ENCODE measurements at regions not wholly inside any gene's neighbourhood (a gene's known extent, or its start where the extent isn't known, plus 50 kb on each side); places are given as distances from the start of the nearest gene placed in this dataset.

DNA sequence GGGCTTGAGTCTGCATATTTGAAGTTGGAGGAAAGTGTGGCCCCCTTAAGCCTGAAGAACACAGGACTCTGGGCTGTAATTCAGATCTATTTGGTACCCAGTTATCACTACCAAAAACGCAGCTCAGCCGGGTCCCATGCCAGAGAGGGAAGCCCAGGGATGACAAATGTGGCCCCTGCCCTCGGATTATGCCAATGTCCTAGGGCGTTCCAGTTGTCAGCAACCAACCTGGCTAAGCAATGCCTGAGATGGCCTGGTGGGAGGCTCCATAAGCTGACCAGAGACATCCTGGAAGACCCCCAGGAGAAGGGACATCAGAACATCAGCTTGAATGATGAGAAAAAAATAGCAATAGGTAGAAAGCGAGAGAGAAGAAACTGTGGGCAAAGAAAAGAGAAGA, 79.6 kb upstream of the UQCRFS1 start:
- no peak for DNase-seq (ENCODE audit: low spot score)

DNA sequence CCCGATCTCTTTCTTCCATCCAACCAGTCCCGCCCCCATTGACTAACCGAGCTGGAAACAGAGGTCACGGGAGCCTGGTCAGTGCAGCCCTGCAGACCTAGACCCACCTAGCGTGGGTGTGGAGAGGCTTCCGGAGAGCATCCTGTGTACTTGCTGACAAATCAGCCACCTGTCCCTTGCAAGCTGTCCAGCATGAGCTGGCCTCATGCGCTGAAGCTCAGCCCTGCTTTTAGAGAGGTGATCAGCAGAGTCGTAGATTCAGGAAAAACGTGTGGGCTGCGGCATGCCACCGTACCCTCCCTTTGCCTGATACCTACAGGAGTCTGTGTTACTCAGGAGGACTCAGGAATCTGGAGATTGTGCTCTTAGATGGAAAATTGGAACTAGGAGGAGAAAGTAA, 80.3 kb upstream of the UQCRFS1 start:
- DNase-seq (ENCODE audit: low spot score) = no peak

DNA sequence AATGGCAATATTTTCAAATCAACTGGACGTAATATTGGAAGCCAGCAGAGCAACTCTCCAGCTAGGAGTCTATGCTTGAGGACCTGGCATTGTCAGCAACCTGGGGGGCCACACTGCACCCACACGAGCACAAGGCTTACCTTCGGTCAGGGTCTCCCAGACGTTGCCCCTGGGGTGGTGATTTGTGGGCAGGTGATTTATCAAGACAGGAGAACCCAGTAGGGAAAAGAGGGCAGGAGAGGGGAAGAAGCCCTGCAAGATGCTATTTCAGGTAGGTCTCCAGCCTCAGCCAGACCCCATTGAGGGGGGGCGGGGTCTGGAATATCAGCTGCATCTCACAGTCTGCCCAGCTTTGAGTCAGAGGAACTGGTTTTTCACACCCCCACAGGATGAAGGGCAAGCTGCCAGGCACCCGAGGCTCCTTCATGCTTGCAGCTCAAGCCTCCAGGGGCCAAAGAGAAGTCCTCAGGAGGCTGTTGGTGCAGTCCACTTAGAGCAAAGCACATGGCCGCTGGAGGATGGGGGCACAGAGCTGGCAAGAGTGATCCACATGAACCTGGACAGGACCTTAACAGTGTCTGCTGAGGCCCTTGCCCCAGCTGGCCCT, 80.9 kb upstream of the UQCRFS1 start:
- no peak for DNase-seq (ENCODE audit: low spot score)

DNA sequence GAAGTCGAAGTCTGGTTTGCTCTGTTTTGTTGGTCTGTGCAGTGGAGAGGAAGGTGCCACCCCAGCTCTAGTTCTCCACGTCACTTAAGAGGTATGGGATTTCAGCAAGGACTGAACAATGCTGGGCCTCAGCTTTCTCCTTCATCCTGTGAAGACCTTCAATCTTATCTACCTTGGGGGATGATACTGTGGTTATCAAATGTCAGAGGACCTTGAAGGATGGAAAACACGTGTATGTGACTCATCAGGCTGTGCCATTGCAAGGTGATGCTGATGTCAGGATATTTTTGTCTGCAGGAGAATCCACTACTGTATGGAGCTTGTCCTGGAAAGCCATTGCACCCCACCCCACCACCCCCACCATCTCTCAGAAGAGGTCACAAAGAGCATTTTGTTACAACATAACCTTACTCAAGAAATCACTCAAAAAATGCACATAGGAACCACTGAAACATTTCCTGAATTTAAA, 81.4 kb upstream of the UQCRFS1 start:
- DNase-seq (ENCODE audit: low spot score) = no peak

DNA sequence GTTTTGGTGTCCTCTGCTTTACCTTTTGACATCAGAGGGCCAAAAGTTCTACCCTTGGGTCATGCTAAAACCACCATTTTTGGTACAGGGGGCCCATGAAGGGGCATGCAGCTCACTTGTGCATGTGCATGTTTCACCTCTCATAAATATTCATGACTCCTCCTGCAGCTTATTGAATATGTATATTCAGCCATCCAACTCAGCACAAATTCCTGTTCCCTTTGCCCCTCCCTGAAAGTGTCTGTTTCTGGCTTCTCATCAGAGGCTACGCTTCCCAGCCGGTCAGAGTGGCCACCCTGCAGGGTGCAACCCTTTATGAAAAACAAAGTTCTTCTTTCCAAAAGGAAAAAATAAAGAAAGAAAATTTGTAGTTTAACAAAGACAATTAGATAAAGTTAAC, 82.3 kb upstream of the UQCRFS1 start:
- DNase-seq (ENCODE audit: low spot score) = no peak

DNA sequence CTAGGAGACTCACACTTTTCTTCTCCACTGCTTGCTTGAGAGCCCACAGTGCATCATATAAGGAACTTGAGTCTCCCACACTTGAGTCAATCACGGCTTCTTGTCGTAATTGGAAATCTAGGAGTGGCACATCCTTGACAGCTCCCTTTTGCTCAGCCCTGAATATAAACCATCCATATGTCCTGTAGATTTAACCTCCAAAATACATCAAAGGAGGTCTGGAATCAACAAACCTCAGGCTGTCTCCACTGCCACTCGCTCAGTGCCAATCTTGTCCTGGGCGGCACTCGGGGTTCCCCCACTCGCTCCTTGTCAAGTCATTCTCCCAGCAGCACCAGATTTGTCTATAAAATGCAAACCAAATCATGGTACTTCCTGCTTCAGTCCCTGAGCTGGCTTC, 84.4 kb upstream of the UQCRFS1 start:
- DNase-seq (ENCODE audit: low spot score) = no peak

DNA sequence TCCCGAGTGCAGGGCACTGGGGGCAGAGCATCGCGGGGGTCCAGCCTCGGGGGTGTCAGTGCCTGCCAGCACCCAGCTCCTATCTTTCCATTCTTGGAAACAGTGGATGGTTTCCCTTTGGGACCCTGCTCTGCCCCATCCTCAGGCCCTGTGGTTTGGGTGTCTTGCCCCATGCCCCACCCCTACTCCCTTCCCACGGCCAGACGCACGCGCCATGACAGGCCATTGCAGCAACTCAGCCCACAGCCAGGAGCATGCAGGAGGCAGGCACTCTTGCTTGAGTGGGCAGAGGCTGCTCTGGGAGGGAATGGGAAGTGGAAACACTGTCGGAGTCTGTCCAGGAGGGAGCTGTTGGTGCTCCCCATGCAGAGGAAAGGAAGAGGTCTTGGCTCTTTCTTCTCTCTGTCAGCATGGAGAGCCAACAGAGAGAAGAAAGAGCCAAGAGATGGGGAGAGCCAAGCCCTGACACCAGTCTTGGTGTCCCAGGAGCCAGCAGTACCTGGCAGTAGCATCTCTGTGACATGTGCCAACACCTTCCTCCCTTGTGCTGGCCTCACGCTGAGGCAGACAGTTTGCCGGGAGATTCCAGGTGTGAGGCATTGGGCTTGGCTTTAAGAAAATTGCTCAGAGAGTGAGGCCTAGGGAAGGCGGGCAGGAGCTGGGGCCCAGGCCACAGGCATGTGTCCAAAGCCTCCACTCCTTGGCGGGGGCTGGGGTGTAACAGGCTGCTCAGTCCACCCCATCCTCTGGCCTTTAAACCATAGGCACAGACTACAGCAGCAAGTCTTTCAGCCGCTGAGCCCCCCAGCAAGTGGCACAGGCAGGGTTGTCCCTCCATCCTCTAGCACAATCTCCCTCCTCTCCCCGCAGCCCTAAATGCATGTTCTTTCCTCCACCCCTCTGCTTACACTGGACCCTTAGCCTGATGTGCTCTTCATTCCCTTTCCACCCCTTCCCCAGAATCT, 86.7 kb upstream of the UQCRFS1 start:
- no peak for DNase-seq (ENCODE audit: low spot score)

DNA sequence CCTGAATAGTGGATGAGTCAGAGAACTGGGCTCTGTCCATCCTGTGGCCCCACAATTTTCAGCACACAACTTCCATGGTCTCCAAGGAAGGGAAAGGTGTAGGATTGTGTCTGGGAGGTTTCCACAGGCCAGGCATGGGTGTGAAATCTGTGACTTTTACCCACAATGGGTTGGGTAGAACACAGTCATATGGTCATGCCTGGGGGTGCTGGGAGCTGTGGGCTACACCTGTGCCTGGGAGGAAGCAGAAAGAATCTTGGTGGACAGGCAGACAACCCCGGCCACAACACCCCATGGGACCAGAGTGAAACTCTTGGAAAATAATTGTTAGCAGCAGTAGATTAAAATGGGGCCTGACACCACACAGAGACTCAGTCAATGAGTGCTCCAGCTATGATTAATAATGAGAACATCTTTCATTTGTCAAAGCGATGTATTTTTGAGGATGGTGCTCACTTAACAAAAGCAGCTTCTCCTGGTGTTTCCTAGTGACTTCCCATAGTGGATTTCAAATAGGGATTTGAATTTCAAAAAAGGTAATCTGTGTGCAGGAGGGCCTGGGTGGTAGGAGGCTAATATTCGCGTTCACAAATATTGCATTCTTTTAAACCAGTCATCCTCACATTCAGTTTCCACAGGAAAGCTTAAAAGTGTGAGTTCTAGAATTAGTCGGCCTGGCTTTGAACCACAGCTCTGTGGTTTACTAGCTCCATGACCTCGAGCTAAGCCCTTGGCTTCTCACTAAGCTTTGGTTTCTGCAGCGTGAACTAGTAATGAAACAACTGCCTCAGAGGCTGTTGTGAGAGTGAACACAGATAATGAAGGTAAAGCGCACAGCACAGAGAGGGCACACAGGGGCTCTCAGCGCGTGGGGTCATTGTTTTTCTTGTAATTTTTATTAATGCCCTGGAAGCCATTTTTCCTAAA, 89.3 kb upstream of the UQCRFS1 start:
- DNase-seq (ENCODE audit: low spot score) = no peak

DNA sequence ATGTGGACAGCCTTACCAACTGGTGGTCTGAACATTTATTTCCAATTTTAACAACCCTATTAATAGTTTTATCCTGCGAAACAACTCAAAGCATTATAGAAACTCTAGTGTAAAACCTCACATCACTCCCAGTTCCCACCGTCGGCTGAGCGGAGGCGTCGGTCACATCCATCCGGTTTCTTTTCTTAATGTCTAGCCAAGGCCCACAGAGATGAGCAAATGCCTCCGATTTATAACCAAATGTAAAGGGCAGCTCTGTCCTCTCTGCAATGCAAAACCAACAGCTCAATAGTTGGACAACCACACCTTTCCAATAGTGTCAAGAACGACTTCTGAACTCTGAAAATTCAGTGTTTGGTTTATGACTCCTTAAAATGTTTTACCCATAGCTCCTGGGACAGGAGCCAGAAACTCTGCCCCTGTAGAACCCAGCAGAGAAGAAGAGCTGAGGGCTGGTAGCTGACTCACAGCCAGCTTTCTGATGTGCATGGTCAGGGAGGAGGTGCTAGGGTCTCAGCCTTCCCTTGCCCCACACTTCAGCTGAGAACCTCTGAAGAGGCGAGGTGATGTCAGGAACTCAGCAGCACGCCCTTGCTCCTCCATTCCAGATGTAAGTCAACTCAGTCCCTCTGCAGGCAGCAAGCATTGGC, 90.2 kb upstream of the UQCRFS1 start:
- DNase-seq (ENCODE audit: low spot score) = no peak

DNA sequence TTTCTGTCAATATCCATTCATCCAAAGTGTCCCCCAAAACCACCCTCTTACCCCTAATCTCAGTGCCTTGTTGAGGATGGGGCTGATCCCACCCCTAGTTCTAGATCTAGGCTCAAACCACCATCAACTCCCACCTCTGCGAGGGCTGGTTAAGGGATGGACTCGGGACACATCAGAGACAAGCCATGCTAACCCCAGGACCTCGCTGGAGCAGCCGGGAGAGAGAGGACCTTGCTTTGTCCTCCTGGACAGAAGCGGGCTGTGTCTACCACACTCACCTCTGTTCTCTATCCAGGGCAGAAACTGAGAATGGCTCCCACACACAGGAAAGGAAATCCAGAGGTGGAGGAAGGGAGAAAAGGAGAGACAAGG, 90.8 kb upstream of the UQCRFS1 start:
- no peak for DNase-seq (ENCODE audit: low spot score)

DNA sequence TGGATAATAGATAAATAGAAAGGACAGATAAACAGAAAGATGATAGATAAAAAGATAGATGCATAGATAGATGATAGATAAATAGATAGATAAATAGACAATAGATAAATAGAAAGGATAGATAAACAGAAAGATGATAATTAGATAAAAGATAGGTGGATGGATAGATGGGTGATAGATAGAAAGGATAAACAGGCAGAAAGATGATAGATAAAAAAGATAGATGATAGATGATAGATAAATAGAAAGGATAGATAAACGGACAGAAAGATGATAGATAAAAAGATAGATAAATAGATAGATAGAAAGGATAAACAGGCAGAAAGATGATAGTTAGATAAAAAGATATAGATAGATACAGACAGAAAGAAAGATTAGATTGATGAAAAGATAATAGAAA, 92.3 kb upstream of the UQCRFS1 start:
- no peak for DNase-seq (ENCODE audit: low spot score)

DNA sequence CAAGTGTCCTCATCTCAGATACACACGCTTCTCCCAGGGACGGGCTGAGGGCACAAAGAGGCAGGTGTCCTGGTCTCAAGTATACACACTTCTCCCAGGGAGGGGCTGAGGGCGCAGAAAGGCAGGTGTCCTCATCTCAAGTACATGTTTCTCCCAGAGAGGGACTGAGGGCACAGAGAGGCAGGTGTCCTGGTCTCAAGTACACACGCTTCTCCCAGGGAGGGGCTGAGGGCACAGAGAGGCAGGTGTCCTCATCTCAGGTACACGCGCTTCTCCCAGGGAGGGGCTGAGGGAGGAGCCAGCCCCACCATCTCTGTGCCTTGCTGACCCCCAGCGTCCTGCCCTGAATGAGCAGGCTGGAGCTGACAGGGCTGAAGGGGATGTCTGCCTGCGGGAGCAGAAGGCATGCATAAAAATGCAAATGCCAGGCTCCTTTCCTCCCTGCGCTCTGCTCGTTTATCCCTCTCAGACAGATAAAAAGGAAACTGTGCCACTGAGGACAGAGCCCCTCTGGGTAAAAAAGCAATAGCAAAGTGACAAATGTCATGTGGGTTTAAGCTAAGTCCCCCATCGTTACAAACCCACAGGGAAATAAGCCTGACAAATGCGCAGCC, 96.1 kb upstream of the UQCRFS1 start:
- DNase-seq (ENCODE audit: low spot score) = no peak

DNA sequence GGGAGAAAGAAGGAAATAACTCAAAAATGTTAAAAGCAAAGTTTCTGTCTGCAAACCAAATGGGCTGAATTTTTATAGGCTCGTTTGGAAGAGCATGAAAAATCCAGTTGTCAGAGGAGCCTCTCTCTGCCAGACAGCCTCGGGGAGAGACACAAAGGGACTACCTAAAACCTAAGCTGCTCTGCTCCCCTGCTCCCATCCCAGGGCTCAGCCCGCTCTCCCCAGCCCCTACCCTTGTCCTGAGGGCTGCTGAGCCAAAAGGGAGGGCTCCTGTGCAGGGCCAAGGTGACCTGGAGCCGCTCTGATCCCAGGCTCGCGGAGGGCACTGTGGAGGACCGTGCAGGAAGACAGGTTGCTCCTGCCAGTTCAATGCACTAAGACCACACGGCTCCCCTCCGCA, 96.7 kb upstream of the UQCRFS1 start:
- no peak for DNase-seq (ENCODE audit: low spot score)

DNA sequence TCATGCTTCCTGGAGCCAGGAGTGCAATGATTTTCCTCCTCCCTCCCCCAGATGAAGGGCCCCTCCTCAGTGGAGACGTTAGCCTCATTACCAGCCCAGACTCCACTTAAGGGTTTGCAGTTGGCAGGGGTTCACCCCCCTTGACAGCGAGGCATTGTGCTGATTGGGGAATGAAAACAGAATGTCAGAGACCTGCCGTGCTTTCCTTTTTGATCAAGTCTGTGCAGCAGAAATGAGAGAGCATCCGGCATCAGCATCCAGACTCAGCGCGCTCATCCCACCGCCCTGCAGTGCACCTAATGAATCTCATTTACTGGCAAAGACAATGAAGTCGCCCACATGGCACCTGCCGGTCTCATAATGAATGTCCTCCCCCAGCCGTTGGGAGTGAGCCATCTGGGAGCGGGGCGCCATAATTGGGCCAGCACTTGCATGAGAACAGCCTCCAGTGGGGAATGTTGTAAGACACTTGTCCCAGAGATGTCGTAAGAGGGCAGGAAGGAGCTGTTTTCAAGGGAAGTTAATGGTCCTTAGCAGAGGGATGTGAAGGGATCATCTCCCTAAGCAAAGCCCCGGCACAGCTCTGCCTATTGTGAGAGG, 98.3 kb upstream of the UQCRFS1 start:
- no peak for DNase-seq (ENCODE audit: low spot score)

DNA sequence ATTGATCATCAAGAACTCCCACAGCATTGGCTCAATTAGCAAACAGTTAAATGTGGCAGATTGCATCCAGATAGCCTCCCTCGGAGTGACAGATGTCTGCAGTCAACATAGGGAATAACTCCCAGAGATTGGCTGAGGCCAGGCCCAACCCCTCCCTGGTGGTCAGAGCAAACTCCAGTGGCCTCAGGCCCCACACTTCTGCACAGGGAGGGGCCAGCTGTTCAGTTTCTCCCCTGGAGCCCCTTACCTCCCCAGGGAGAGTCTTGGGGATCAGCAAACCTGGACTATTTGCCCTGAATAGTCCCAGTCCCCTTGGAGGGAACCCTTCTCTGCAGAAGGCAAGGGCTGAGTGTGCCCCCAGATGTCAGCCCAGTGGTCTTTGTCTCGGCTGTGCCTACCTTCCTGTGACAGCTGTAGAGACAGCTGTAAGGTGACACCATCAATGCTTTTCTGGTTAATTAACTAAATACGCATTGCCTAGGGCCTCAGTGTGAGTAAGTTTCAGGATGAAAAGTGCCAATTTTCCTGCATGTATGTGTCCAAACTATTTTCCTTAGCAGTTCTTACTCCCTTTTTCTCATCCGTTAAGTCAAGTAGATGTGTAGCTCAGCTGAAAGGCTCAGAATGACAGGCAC, 102.7 kb upstream of the UQCRFS1 start:
- no peak for DNase-seq (ENCODE audit: low spot score)

DNA sequence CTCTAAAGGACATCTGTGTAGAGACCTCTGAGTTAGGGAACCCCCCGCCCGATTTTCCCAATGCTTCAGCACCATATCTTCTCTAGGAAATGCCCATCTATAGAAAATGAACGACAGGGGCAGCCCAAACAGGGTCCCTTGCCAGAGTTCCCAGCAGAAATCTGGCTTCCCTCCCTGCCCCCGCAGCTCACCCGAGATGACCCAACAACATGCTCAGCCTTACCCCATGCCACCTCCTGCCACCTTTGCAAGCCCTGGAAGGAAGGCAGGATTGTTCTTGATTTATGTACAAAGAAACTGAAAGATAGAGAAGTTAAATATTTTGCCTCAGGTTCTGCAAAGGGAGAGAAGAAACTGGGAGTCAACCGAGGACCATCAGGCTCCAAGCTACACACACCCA, 105.6 kb upstream of the UQCRFS1 start:
- no peak for DNase-seq (ENCODE audit: low spot score)

DNA sequence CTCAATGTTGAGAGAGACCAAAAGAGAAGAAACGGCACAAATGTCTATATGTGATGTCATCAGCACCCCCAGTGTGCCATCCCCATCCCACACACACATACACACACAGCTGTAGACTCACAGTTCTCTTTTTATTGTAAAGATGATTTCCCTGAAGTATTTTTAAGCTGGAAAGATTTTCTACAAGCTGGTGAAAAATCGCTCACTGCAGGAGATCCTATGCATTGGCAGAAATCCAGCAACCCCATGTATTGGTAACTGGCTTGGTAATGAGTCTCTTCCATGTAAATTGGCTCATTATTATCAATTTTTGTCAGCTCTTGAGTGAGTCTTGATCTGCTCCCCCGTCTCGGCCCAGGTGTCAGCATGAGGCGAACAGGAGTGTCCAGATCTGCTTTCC, 107.1 kb upstream of the UQCRFS1 start:
- DNase-seq (ENCODE audit: low spot score) = peak; percentile 47

DNA sequence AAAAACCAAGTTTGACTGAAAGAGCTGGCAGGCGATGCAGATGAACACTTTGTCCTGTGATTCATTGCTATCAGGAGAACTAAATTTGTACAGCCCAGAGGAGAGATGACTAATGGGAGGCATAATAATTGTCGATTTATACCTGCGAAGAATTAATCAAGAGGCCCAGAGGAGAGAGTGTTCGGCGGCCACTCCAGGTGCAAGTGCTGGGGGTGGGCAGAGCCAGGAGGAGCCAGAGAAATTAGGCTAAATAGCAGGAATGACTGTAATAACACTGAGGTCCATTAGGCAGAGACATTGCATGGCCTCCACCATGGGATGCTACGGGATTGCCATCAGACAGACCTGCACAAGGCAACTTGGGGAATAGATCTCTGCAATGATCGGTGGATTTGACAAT, 107.7 kb upstream of the UQCRFS1 start:
- no peak for DNase-seq (ENCODE audit: low spot score)

DNA sequence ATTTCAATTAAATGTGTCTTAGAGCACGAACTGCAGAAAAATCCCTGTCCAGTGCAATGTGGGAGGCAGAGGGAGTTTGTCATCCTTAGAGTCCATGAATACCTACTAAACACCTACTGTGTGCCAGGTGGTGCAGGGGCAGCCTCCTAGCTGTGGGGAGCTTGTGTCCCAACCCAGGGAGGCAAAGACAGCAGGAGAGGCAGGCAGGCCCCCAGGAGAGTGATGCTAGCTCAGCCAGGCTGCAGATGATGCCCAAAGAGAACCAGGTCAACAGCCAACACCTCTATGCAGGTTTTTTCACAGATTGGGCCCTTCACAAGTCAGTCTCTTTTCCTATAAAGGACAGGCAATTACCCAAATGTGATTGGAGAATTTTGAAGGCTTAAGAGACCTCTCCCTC, 108.2 kb upstream of the UQCRFS1 start:
- DNase-seq (ENCODE audit: low spot score) = no peak

DNA sequence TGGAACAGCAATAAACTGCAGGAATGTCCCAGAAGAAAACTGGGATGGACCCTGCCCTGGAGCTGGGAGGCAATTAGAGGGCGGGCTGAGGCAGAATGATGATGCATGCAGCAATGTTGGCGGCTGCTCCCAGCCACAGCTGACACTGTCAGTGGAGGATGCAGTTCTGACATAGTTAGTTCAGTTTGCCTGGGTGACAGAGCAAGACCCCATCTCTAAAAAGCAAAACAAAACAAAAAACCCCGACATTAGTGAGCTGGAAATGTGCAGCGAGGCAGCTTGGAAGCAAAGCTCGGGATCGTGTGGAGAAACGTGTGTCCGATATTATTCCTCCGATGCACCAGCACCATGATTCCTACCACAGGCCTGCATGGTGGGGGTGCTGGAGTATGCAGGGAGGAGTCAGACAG, 110.1 kb upstream of the UQCRFS1 start:
- no peak for DNase-seq (ENCODE audit: low spot score)
